ENCODE measurements at regions not wholly inside any gene's neighbourhood (a gene's known extent, or its start where the extent isn't known, plus 50 kb on each side); places are given as distances from the start of the nearest gene placed in this dataset.

GRCh38 chr5:66365981-66366380, 221.9 kb downstream of the SREK1 start:
- no peak overlapping the region for H2BK5ac ChIP-seq (ENCODE audit: low read depth, low read length)
- ChIA-PET POLR2A (ENCODE audit: partially characterized antibody) (interaction anchor here (0.8 kb wide), 1 partner anchor 643 kb away, joined by 3 read pairs; no protein-coding TSS in a partner anchor), CTCF (ENCODE audit: partially characterized antibody) (interaction anchor here (0.9 to 2.0 kb wide), 6 partner anchors 21 to 293 kb away, joined by 3 to 7 read pairs (median 4); no protein-coding TSS in a partner anchor)
- no peak overlapping the region for H2AFZ ChIP-seq (ENCODE audit: low read length)
- H4K8ac ChIP-seq (ENCODE audit: extremely low read depth, insufficient read depth, low read length), result no peak overlapping the region
- H3K9ac ChIP-seq (replicated peaks in 1 of 4; ENCODE audit: extremely low read depth in 1 of 4, low read depth in 3 of 4, low read length in 3 of 4), result no peak overlapping the region
- no peaks in the 10 kb centered on the region for H3K9me3 ChIP-seq (ENCODE audit: insufficient read depth in 2 of 2, low read depth in 1 of 2, low read length in 1 of 2)
- no peak overlapping the region for H3K18ac ChIP-seq (ENCODE audit: extremely low read depth, low read length)
- H3K4me2 ChIP-seq (ENCODE audit: insufficient read depth in 1 of 2, low read depth in 2 of 2, low read length in 2 of 2), result no peak overlapping the region
- 82% methylated on average over 4 of the region's 4 CpGs; no CpG with 5 or more reads in 1 of the 2 experiments for WGBS, 2 experiments (ENCODE audit: extremely low coverage in 1 of 2, insufficient coverage in 1 of 2, insufficient read length in 1 of 2, insufficient replicate concordance in 2 of 2, low coverage in 1 of 2, low lambda C conversion rate in 2 of 2, missing lambda C conversion rate in 1 of 2)
- FAIRE-seq (no peak), DNase-seq (ENCODE audit: low read depth in 1 of 2, low spot score in 2 of 2) (no peak)
- no peaks in the 10 kb centered on the region for H4K20me1 ChIP-seq (replicated peaks in 1 of 2; ENCODE audit: control insufficient read depth in 1 of 2, insufficient read depth in 2 of 2, low read length in 2 of 2)
- no peak overlapping the region for H3K27ac ChIP-seq (ENCODE audit: low read depth, low read length)
- no peak overlapping the region for H4K91ac ChIP-seq (replicated peaks; ENCODE audit: insufficient read length, low read length)
- H3K79me2 ChIP-seq (ENCODE audit: control insufficient read depth in 1 of 2, insufficient read depth in 2 of 2, low read length in 2 of 2), result no peaks in the 10 kb centered on the region
- no peaks in the 10 kb centered on the region for H3K27me3 ChIP-seq (replicated peaks in 1 of 4; ENCODE audit: control insufficient read depth in 3 of 4, extremely low read depth in 1 of 4, insufficient read depth in 3 of 4, low read length in 3 of 4)
- no peak overlapping the region for H2BK20ac ChIP-seq (ENCODE audit: low read length)
- no peaks in the 10 kb centered on the region for H3K4me1 ChIP-seq (replicated peaks in 1 of 4; ENCODE audit: control insufficient read depth in 3 of 4, insufficient read depth in 4 of 4, low read length in 3 of 4)
- H2BK120ac ChIP-seq (replicated peaks; ENCODE audit: low read depth, low read length), result no peak overlapping the region
- H2AK5ac ChIP-seq (ENCODE audit: low read depth, low read length), result no peak overlapping the region
- H3K36me3 ChIP-seq (ENCODE audit: control insufficient read depth in 2 of 4, insufficient read depth in 4 of 4, low read length in 3 of 4), result no peaks in the 10 kb centered on the region
- H3K56ac ChIP-seq (replicated peaks; ENCODE audit: insufficient read length, low read depth, low read length), result no peak overlapping the region
- no peak overlapping the region for H2BK12ac ChIP-seq (ENCODE audit: low read depth, low read length)
- no peaks in the 10 kb centered on the region for H3K79me1 ChIP-seq (ENCODE audit: low read depth, low read length)
- no peak overlapping the region for H3K4ac ChIP-seq (replicated peaks; ENCODE audit: insufficient read length, low read depth, low read length)
- no peak overlapping the region for H3K4me3 ChIP-seq (ENCODE audit: extremely low read depth in 1 of 4, insufficient read depth in 2 of 4, low read depth in 3 of 4, low read length in 4 of 4)
- no peak overlapping the region for H2BK15ac ChIP-seq (ENCODE audit: low read length)
- no peak overlapping the region for H4K5ac ChIP-seq (ENCODE audit: insufficient read length, low read depth, low read length)
- H3K23me2 ChIP-seq (ENCODE audit: low read depth, low read length), result no peaks in the 10 kb centered on the region
- no peak overlapping the region for H3K23ac ChIP-seq (ENCODE audit: insufficient read length)
- H3K14ac ChIP-seq (ENCODE audit: insufficient read length), result no peak overlapping the region
- TF ChIP-seq CTBP2 (IDR thresholded peaks at IDR 0.05; ENCODE audit: borderline replicate concordance, insufficient read depth, insufficient read length, low read length) (no peak), SRF (IDR thresholded peaks at IDR 0.05; ENCODE audit: low read depth, low read length) (no peak), RFX5 (IDR thresholded peaks at IDR 0.05; ENCODE audit: borderline replicate concordance, low read depth, low read length) (no peak), FOSL1 (IDR thresholded peaks at IDR 0.05; ENCODE audit: insufficient read depth, low read depth, low read length) (no peak), POU5F1 (IDR thresholded peaks at IDR 0.05; ENCODE audit: low read depth, low read length) (no peak), BCL11A (IDR thresholded peaks at IDR 0.05; ENCODE audit: low read depth in 2 of 2, low read length in 2 of 2) (no peak), POLR2A (IDR thresholded peaks at IDR 0.05; ENCODE audit: control extremely low read depth in 1 of 2, low read depth in 2 of 2, low read length in 2 of 2) (no peak), CTCF (IDR thresholded peaks at IDR 0.05; ENCODE audit: control extremely low read depth in 1 of 3, insufficient read depth in 1 of 3, low read depth in 1 of 3, low read length in 3 of 3) (no peak), BACH1 (IDR thresholded peaks at IDR 0.05; ENCODE audit: low read length) (no peak), SUZ12 (IDR thresholded peaks at IDR 0.05; ENCODE audit: low read length) (no peak), KDM5A (IDR thresholded peaks at IDR 0.05; ENCODE audit: low read length) (no peak), SIRT6 (IDR thresholded peaks at IDR 0.05; ENCODE audit: low read length) (no peak), YY1 (IDR thresholded peaks at IDR 0.05; ENCODE audit: low read depth, low read length) (no peak), BRCA1 (IDR thresholded peaks at IDR 0.05; ENCODE audit: low read depth, low read length) (no peak)
